Transverse colon (tissue), 4 donors: ENCODE measurements at regions not wholly inside any gene's neighbourhood (a gene's known extent, or its start where the extent isn't known, plus 50 kb on each side); places are given as distances from the start of the nearest gene placed in this dataset.
"Not testable (repeated sequence)": the region's sequence is repeated elsewhere in the genome, so short reads cannot be mapped to it uniquely, and the experiment has no call there.

ENCODE experiments used
- DNase-seq: peaks from one replicate; pipeline ENCODE4 v3.0.0-alpha.2; 2019
- H3K27ac ChIP-seq, 4 donors: fragments of 200-600 bp; sonication (generic); 2 replicates each; pipeline ENCODE4 v1.5.1; 2016 to 2018; ENCODE audit warnings: inconsistent platforms in 4 of 4
- H3K27me3 ChIP-seq: fragments of 200-600 bp; sonication (generic); 2 replicates; pipeline ENCODE4 v1.5.1; 2017; ENCODE audit warnings: inconsistent platforms
- H3K36me3 ChIP-seq, 4 donors: fragments of 200-600 bp; sonication (generic); 2 replicates each; pipeline ENCODE4 v1.5.1; 2017 to 2019; ENCODE audit warnings: inconsistent platforms in 4 of 4
- H3K4me1 ChIP-seq, 4 donors: fragments of 200-600 bp; sonication (generic); 2 replicates each; pipeline ENCODE4 v1.5.1; 2017 to 2020; ENCODE audit warnings: inconsistent platforms in 4 of 4
- H3K4me3 ChIP-seq, 4 donors: fragments of 200-600 bp; sonication (generic); 1 replicate in 1 of 4; 2 replicates in 3 of 4; pipeline versions ENCODE4 v1.5.1 to v1.6.1; 2017 to 2019; ENCODE audit warnings: inconsistent platforms in 4 of 4
- H3K9me3 ChIP-seq, 2 donors: fragments of 200-600 bp; sonication (generic); 2 replicates each; pipeline ENCODE4 v1.5.1; 2017 to 2019; ENCODE audit warnings: inconsistent platforms in 2 of 2
- CTCF ChIP-seq, 5 experiments: fragments of 200-600 bp in 3 of 5; fragments of 450-650 bp in 2 of 5; sonication (generic) in 3 of 5; IDR thresholded peaks; 1 replicate in 2 of 5; 2 replicates in 3 of 5; pipeline ENCODE4 v1.5.1; 2016 to 2017; ENCODE audit warnings: antibody characterized with exemption in 5 of 5, inconsistent platforms in 3 of 5, mild to moderate bottlenecking in 2 of 5, moderate library complexity in 1 of 5
- EP300 ChIP-seq: sonication (generic); formaldehyde crosslinking; IDR thresholded peaks from one replicate; pipeline ENCODE4 v1.6.1; 2017; ENCODE audit warnings: antibody characterized with exemption, low read depth
- POLR2A ChIP-seq: fragments of 450-650 bp; IDR thresholded peaks from one replicate; pipeline ENCODE4 v1.6.1; 2016; ENCODE audit warnings: antibody characterized with exemption, mild to moderate bottlenecking, moderate library complexity
- POLR2AphosphoS5 ChIP-seq, 3 donors: sonication (generic); formaldehyde crosslinking; IDR thresholded peaks; one replicate each; pipeline ENCODE4 v1.6.1; 2016; ENCODE audit warnings: antibody characterized with exemption in 3 of 3
- WGBS, 2 donors: methylation state at CpG; one replicate each; pipeline ENCODE4 v1.1.5; 2018; ENCODE audit warnings: low coverage in 1 of 2; 5-methylcytosine and 5-hydroxymethylcytosine counted together
- in situ Hi-C, 4 donors: fragments of 200-750 bp; cut with MboI; loops; one replicate each; pipeline versions ENCODE4 v1.15.0 to v1.15.1; 2017; ENCODE audit warnings: low sequenced_read_pairs in 3 of 4, low pct_ligation_motif_present in 1 of 4, low pct_unique_long_range_greater_than_20kb in 1 of 4
- intact Hi-C: fragments of 100-400 bp; cut with DNase I; formaldehyde crosslinking; loops from one replicate; pipeline ENCODE4 v1.15.1; 2023; ENCODE audit warnings: low total_unique reads

- no peaks in the 10 kb centered on the region for H3K36me3 ChIP-seq
- H3K27me3 ChIP-seq = no peaks in the 10 kb centered on the region
- no peak overlapping the region for H3K4me3 ChIP-seq
- WGBS, 2 donors = 50 to 69% methylated on average over 1 of the region's 1 CpG
- in situ Hi-C loops = no loop called here
- peak overlapping the region in 3 of 4 donors; percentile 33 to 51 (median 39) for H3K27ac ChIP-seq
- peaks cover 0 to 6% (median 0%) of the 10 kb centered on the region in 4 donors for H3K4me1 ChIP-seq
- intact Hi-C loops = no loop called here
- no peak for DNase-seq
- H3K9me3 ChIP-seq = no peaks in the 10 kb centered on the region
- TF ChIP-seq EP300 (no peak), POLR2A (no peak), CTCF (IDR thresholded peaks at IDR 0.05) (no peak), POLR2AphosphoS5 (IDR thresholded peaks at IDR 0.05) (no peak)
Measured at GRCh38 chr12:79998554-79998953, 63.7 kb upstream of the PPP1R12A start.

- Histone ChIP-seq H3K27ac (peak overlapping the region in 1 of 4 donors; percentile 51), H3K9me3 (no peaks in the 10 kb centered on the region), H3K36me3 (no peaks in the 10 kb centered on the region), H3K4me1 (peaks cover 0 to 6% (median 0%) of the 10 kb centered on the region in 4 donors), H3K27me3 (no peaks in the 10 kb centered on the region), H3K4me3 (no peak overlapping the region)
- intact Hi-C loops (no loop called here), in situ Hi-C loops (no loop called here)
- no peak for DNase-seq
- 65 to 72% methylated on average over 2 of the region's 2 CpGs for WGBS, 2 donors
- TF ChIP-seq EP300 (no peak), POLR2A (no peak), CTCF (IDR thresholded peaks at IDR 0.05) (no peak), POLR2AphosphoS5 (IDR thresholded peaks at IDR 0.05) (no peak)
Measured at GRCh38 chr12:79997096-79997791, 62.3 kb upstream of the PPP1R12A start.

GRCh38 chr12:79995385-79996084 lies 60.6 kb upstream of the PPP1R12A start:
- H3K4me1 ChIP-seq, H3K36me3 ChIP-seq, H3K9me3 ChIP-seq, H3K4me3 ChIP-seq, intact Hi-C loops, H3K27ac ChIP-seq, H3K27me3 ChIP-seq, in situ Hi-C loops, DNase-seq: not testable (repeated sequence)
- WGBS, 2 donors = 91 to 92% methylated on average over 7 of the region's 7 CpGs

GRCh38 chr12:79993106-79993862 lies 58.4 kb upstream of the PPP1R12A start:
- DNase-seq = no peak
- Histone ChIP-seq H3K27me3 (no peaks in the 10 kb centered on the region), H3K27ac (no peak overlapping the region), H3K9me3 (no peaks in the 10 kb centered on the region), H3K4me3 (no peak overlapping the region), H3K36me3 (no peaks in the 10 kb centered on the region), H3K4me1 (peaks cover 0 to 2% (median 0%) of the 10 kb centered on the region in 4 donors)
- intact Hi-C loops = loop anchor here (2.0 kb wide), 1 partner anchor 72 kb away; no protein-coding TSS in a partner anchor
- 98% methylated on average over 38 of the region's 43 CpGs; no CpG with 5 or more reads in 1 of the 2 donors for WGBS, 2 donors
- no peak for TF ChIP-seq EP300
- no peak for TF ChIP-seq POLR2A
- TF ChIP-seq CTCF (IDR thresholded peaks at IDR 0.05) = no peak
- TF ChIP-seq POLR2AphosphoS5 (IDR thresholded peaks at IDR 0.05) = no peak
- in situ Hi-C loops = no loop called here
